Gastrocnemius medialis (tissue), 4 donors: ENCODE measurements at regions not wholly inside any gene's neighbourhood (a gene's known extent, or its start where the extent isn't known, plus 50 kb on each side); places are given as distances from the start of the nearest gene placed in this dataset.
"Not testable (repeated sequence)": the region's sequence is repeated elsewhere in the genome, so short reads cannot be mapped to it uniquely, and the experiment has no call there.

Experiments
- POLR2A ChIP-seq, 2 donors: fragments of 450-650 bp; IDR thresholded peaks; one replicate each; pipeline ENCODE4 v1.6.1; 2017; ENCODE audit warnings: antibody characterized with exemption in 2 of 2, mild to moderate bottlenecking in 2 of 2, moderate library complexity in 2 of 2
- TF ChIP-seq, protein P1 (sequence below), 5 experiments: fragments of 450-650 bp in 3 of 5; fragments of 200-600 bp in 2 of 5; sonication (generic) in 2 of 5; IDR thresholded peaks in 4 of 5; conservative IDR thresholded peaks in 1 of 5; 1 replicate in 4 of 5; 2 replicates in 1 of 5; pipeline ENCODE4 v1.5.1; 2016 to 2019; ENCODE audit warnings: antibody characterized with exemption in 5 of 5, mild to moderate bottlenecking in 3 of 5, moderate library complexity in 3 of 5

DNA sequence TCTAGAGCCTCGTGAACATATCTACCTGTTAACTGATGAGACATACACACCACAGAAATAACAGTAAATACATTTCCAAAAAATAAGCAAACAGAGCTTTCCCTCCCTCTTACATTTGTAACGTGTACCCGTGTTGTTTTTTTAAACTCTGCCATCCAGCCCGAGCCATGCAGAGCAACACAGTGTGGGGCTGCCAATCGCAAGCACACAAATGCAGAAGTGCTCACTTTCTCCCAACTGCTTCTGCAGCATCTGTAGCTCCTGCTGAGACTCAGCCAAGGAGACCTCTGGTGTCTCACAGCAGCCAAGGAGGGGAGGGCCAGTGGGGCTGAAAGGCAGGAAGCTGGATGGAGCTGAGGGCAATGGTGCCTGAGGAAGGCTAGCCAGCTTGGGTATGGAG is 94.4 kb downstream of the NBPF8 start:
- TF ChIP-seq POLR2A (IDR thresholded peaks at IDR 0.05), result not testable (repeated sequence)
- TF ChIP-seq, protein P1, sequence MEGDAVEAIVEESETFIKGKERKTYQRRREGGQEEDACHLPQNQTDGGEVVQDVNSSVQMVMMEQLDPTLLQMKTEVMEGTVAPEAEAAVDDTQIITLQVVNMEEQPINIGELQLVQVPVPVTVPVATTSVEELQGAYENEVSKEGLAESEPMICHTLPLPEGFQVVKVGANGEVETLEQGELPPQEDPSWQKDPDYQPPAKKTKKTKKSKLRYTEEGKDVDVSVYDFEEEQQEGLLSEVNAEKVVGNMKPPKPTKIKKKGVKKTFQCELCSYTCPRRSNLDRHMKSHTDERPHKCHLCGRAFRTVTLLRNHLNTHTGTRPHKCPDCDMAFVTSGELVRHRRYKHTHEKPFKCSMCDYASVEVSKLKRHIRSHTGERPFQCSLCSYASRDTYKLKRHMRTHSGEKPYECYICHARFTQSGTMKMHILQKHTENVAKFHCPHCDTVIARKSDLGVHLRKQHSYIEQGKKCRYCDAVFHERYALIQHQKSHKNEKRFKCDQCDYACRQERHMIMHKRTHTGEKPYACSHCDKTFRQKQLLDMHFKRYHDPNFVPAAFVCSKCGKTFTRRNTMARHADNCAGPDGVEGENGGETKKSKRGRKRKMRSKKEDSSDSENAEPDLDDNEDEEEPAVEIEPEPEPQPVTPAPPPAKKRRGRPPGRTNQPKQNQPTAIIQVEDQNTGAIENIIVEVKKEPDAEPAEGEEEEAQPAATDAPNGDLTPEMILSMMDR (IDR thresholded peaks at IDR 0.05 in 4 of 5, conservative IDR thresholded peaks at IDR 0.05 in 1 of 5), result not testable (repeated sequence)
